ENCODE measurements at regions not wholly inside any gene's neighbourhood (a gene's known extent, or its start where the extent isn't known, plus 50 kb on each side); places are given as distances from the start of the nearest gene placed in this dataset.

DNA sequence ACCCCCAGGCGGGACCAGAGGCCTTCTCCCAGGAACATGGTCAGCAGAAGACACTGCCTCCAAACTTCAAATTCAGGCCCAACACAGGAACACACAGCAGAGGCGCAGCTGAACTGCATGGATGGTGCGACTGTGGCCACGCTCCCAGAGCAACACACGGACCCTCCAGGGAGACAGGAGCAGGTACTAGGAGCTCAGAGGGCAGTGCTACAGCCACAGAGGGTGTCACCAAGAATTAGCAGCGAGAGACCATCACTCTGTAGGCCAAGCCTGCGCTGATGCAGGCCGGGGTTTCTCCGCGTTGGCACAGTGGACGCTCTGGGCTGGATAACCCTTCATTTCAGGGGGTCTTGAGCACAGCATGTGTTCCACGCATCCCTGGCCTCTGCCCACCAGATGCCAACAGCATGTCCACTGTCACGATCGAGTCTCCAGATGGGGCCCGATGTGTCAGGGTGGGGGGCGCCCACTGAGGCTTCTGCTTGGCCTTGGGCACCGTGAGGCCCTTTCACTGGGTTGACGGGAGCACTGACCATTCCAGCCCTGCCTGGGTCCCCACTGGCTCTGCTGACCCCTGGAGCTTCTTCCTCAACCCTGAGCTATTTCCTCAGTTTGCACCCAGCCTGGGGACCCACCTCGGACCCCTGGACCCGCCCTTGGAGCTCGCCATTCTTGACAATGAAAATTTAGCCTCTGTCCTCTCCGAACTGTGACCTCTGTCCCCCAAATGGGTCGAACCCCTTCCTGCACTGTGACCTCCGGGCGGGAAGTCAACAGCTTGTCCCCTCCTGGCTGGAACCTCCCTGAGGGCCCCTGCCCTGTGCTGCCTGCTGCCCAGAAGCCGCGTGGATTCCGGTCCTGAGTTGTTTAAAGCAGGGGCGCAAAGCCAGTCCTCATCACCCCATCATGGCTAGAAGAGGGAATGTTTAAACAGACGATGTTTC, 239.4 kb downstream of the DLL1 start:
- TF ChIP-seq CTCF (IDR thresholded peaks at IDR 0.05; ENCODE audit: low read depth, low read length, poor library complexity, severe bottlenecking) (no peak), EZH2phosphoT487 (IDR thresholded peaks at IDR 0.05; ENCODE audit: borderline replicate concordance, low read length) (no peak)
